ENCODE measurements at regions not wholly inside any gene's neighbourhood (a gene's known extent, or its start where the extent isn't known, plus 50 kb on each side); places are given as distances from the start of the nearest gene placed in this dataset.

- no peaks in the 10 kb centered on the region for H4K20me1 ChIP-seq (ENCODE audit: control insufficient read depth, extremely low read depth, insufficient read depth, low read length)
- H3K27ac ChIP-seq (ENCODE audit: control insufficient read depth, insufficient read depth, low read length), result no peak overlapping the region
- dilution Hi-C loops (cut with MboI; ENCODE audit: extremely low pct_ligation_motif_present, low sequenced_read_pairs), result no loop called here
- H3K9me1 ChIP-seq (ENCODE audit: control insufficient read depth, extremely low read depth, insufficient read depth, low read length), result no peaks in the 10 kb centered on the region
- H3K9me3 ChIP-seq (ENCODE audit: control insufficient read depth, low read depth, low read length), result no peaks in the 10 kb centered on the region
- H3K79me2 ChIP-seq (ENCODE audit: control insufficient read depth, insufficient read depth, low read length), result no peaks in the 10 kb centered on the region
- no peak overlapping the region for H2AFZ ChIP-seq (ENCODE audit: control insufficient read depth, low read length)
- H3K36me3 ChIP-seq (ENCODE audit: control insufficient read depth in 2 of 2, extremely low read depth in 1 of 2, insufficient read depth in 2 of 2, low read length in 2 of 2), result no peaks in the 10 kb centered on the region
- no peak overlapping the region for H3K9ac ChIP-seq (ENCODE audit: control insufficient read depth, extremely low read depth, insufficient read depth, low read length)
- no peaks in the 10 kb centered on the region for H3K27me3 ChIP-seq (ENCODE audit: control insufficient read depth, extremely low read depth, insufficient read depth, low read length)
- H3K4me2 ChIP-seq (ENCODE audit: control insufficient read depth, extremely low read depth, insufficient read depth, low read depth, low read length), result no peak overlapping the region
- FAIRE-seq (no peak), DNase-seq (ENCODE audit: low read depth, low spot score) (no peak)
- H3K4me3 ChIP-seq (ENCODE audit: control insufficient read depth in 2 of 3, extremely low read depth in 1 of 3, insufficient read depth in 2 of 3, low read depth in 1 of 3, low read length in 3 of 3), result no peak overlapping the region
- H3K4me1 ChIP-seq (ENCODE audit: control insufficient read depth, extremely low read depth, insufficient read depth, low read length), result no peaks in the 10 kb centered on the region
- TF ChIP-seq EZH2 (IDR thresholded peaks at IDR 0.05; ENCODE audit: low read length) (no peak), CTCF (optimal IDR thresholded peaks at IDR 0.05 in 1 of 3, IDR thresholded peaks at IDR 0.05 in 1 of 3, conservative IDR thresholded peaks at IDR 0.05 in 1 of 3; ENCODE audit: extremely low read depth in 1 of 3, insufficient read depth in 2 of 3, low read length in 3 of 3) (no peak)
These were observed 303.3 kb upstream of the CCNG1 start for GRCh38 chr5:163134061-163134460.

GRCh38 chr5:163135849-163136248 lies 301.5 kb upstream of the CCNG1 start:
- no peak for TF ChIP-seq EZH2 (IDR thresholded peaks at IDR 0.05; ENCODE audit: low read length)
- no peak for TF ChIP-seq CTCF (optimal IDR thresholded peaks at IDR 0.05 in 1 of 3, IDR thresholded peaks at IDR 0.05 in 1 of 3, conservative IDR thresholded peaks at IDR 0.05 in 1 of 3; ENCODE audit: extremely low read depth in 1 of 3, insufficient read depth in 2 of 3, low read length in 3 of 3)
- Histone ChIP-seq H3K36me3 (ENCODE audit: control insufficient read depth in 2 of 2, extremely low read depth in 1 of 2, insufficient read depth in 2 of 2, low read length in 2 of 2) (no peaks in the 10 kb centered on the region), H3K27me3 (ENCODE audit: control insufficient read depth, extremely low read depth, insufficient read depth, low read length) (no peaks in the 10 kb centered on the region), H3K27ac (ENCODE audit: control insufficient read depth, insufficient read depth, low read length) (no peak overlapping the region), H2AFZ (ENCODE audit: control insufficient read depth, low read length) (no peak overlapping the region), H3K79me2 (ENCODE audit: control insufficient read depth, insufficient read depth, low read length) (no peaks in the 10 kb centered on the region), H3K9me3 (ENCODE audit: control insufficient read depth, low read depth, low read length) (no peaks in the 10 kb centered on the region), H3K4me3 (ENCODE audit: control insufficient read depth in 2 of 3, extremely low read depth in 1 of 3, insufficient read depth in 2 of 3, low read depth in 1 of 3, low read length in 3 of 3) (no peak overlapping the region), H3K9me1 (ENCODE audit: control insufficient read depth, extremely low read depth, insufficient read depth, low read length) (no peaks in the 10 kb centered on the region), H3K9ac (ENCODE audit: control insufficient read depth, extremely low read depth, insufficient read depth, low read length) (no peak overlapping the region), H3K4me1 (ENCODE audit: control insufficient read depth, extremely low read depth, insufficient read depth, low read length) (no peaks in the 10 kb centered on the region), H3K4me2 (ENCODE audit: control insufficient read depth, extremely low read depth, insufficient read depth, low read depth, low read length) (no peak overlapping the region), H4K20me1 (ENCODE audit: control insufficient read depth, extremely low read depth, insufficient read depth, low read length) (no peaks in the 10 kb centered on the region)
- FAIRE-seq (no peak), DNase-seq (ENCODE audit: low read depth, low spot score) (no peak)
- dilution Hi-C loops (cut with MboI; ENCODE audit: extremely low pct_ligation_motif_present, low sequenced_read_pairs), result no loop called here

Measured in keratinocyte (primary cell).